NB4 (cell line): ENCODE measurements at regions not wholly inside any gene's neighbourhood (a gene's known extent, or its start where the extent isn't known, plus 50 kb on each side); places are given as distances from the start of the nearest gene placed in this dataset.

Source experiments
- CTCF ChIP-seq: IDR thresholded peaks from one replicate; pipeline ENCODE4 v1.5.1; 2012; ENCODE audit warnings: low read depth, low read length
- MAX ChIP-seq: IDR thresholded peaks from 2 replicates; pipeline ENCODE4 v1.6.1; 2011; ENCODE audit warnings: low read depth, low read length
- POLR2A ChIP-seq: IDR thresholded peaks from 2 replicates; pipeline ENCODE4 v1.6.1; 2011; ENCODE audit warnings: mild to moderate bottlenecking; ENCODE audit not compliant: insufficient read length; ENCODE audit errors: extremely low read depth

GRCh38 chr1:56311766-56312165 lies 267.6 kb downstream of the PLPP3 start:
- TF ChIP-seq CTCF (no peak), POLR2A (no peak), MAX (no peak)
